Upper lobe of left lung (tissue), 6 donors: ENCODE measurements at regions not wholly inside any gene's neighbourhood (a gene's known extent, or its start where the extent isn't known, plus 50 kb on each side); places are given as distances from the start of the nearest gene placed in this dataset.

ENCODE experiments used
- ATAC-seq, 2 donors: fragments of 200-7000 bp; cut with Tn5 transposase; one replicate each; pipeline ENCODE4 v1.9.1; 2022; ENCODE audit warnings: mild to moderate bottlenecking in 2 of 2, moderate library complexity in 2 of 2; ENCODE audit not compliant: low FRiP score in 2 of 2
- DNase-seq, 2 donors: peaks; one replicate each; pipeline ENCODE4 v3.0.0-alpha.2; 2019 to 2020
- H3K27ac ChIP-seq, 4 donors: fragments of 200-600 bp; sonication (generic); one replicate each; pipeline ENCODE4 v1.5.1; 2016 to 2019
- H3K27me3 ChIP-seq, 4 donors: fragments of 200-600 bp; sonication (generic); one replicate each; pipeline ENCODE4 v1.5.1; 2017 to 2019
- H3K36me3 ChIP-seq, 4 donors: fragments of 200-600 bp; sonication (generic); one replicate each; pipeline ENCODE4 v1.5.1; 2016 to 2019
- H3K4me1 ChIP-seq, 4 donors: fragments of 200-600 bp; sonication (generic); one replicate each; pipeline ENCODE4 v1.5.1; 2018 to 2019
- H3K4me3 ChIP-seq, 4 donors: fragments of 200-600 bp; sonication (generic); one replicate each; pipeline ENCODE4 v1.5.1; 2017 to 2019; ENCODE audit warnings: mild to moderate bottlenecking in 2 of 4, moderate library complexity in 1 of 4
- H3K9me3 ChIP-seq, 4 donors: fragments of 200-600 bp; sonication (generic); one replicate each; pipeline ENCODE4 v1.5.1; 2018 to 2019
- CTCF ChIP-seq, 6 experiments: fragments of 450-650 bp in 4 of 6; fragments of 200-600 bp in 2 of 6; sonication (generic) in 2 of 6; IDR thresholded peaks; one replicate each; pipeline ENCODE4 v1.5.1; 2016 to 2019; ENCODE audit warnings: antibody characterized with exemption in 6 of 6
- EP300 ChIP-seq, 4 donors: sonication (generic); formaldehyde crosslinking; IDR thresholded peaks; one replicate each; pipeline ENCODE4 v1.5.1; 2017; ENCODE audit warnings: antibody characterized with exemption in 4 of 4, control low read depth in 2 of 4
- POLR2A ChIP-seq, 4 donors: fragments of 450-650 bp; IDR thresholded peaks; one replicate each; pipeline ENCODE4 v1.5.1; 2016 to 2017; ENCODE audit warnings: antibody characterized with exemption in 4 of 4, mild to moderate bottlenecking in 2 of 4
- POLR2AphosphoS5 ChIP-seq, 2 donors: sonication (generic); formaldehyde crosslinking; IDR thresholded peaks; one replicate each; pipeline ENCODE4 v1.5.1; 2017; ENCODE audit warnings: antibody characterized with exemption in 2 of 2
- WGBS, 2 donors: methylation state at CpG; one replicate each; pipeline ENCODE4 v1.1.5; 2017 to 2018; 5-methylcytosine and 5-hydroxymethylcytosine counted together
- donor health status: DM: no; HTN: no; CAD: no; lungs with moderate emphysema.
- donor health status: DM: no; HTN: yes; CAD: no; lungs with severe emphysema.

GRCh38 chr3:181896605-181897004 is 184.9 kb downstream of the SOX2 start:
- WGBS, 2 donors, result 85 to 88% methylated on average over 2 of the region's 2 CpGs
- H3K27ac ChIP-seq, result no peak overlapping the region
- no peak overlapping the region for H3K4me3 ChIP-seq
- no peaks in the 10 kb centered on the region for H3K9me3 ChIP-seq
- no peaks in the 10 kb centered on the region for H3K36me3 ChIP-seq
- no peaks in the 10 kb centered on the region for H3K27me3 ChIP-seq
- no peaks in the 10 kb centered on the region for H3K4me1 ChIP-seq
- ATAC-seq (no peak), DNase-seq (no peak)
- TF ChIP-seq CTCF (IDR thresholded peaks at IDR 0.05) (no peak), POLR2AphosphoS5 (IDR thresholded peaks at IDR 0.05) (no peak), POLR2A (IDR thresholded peaks at IDR 0.05) (no peak), EP300 (IDR thresholded peaks at IDR 0.05) (no peak)

- ATAC-seq (no peak), DNase-seq (no peak)
- TF ChIP-seq POLR2A (IDR thresholded peaks at IDR 0.05), result no peak
- TF ChIP-seq POLR2AphosphoS5 (IDR thresholded peaks at IDR 0.05), result no peak
- TF ChIP-seq EP300 (IDR thresholded peaks at IDR 0.05), result no peak
- TF ChIP-seq CTCF (IDR thresholded peaks at IDR 0.05), result no peak
- no peak overlapping the region for H3K27ac ChIP-seq
- WGBS, 2 donors, result 79 to 94% methylated on average over 1 of the region's 1 CpG
- no peaks in the 10 kb centered on the region for H3K36me3 ChIP-seq
- H3K4me1 ChIP-seq, result no peaks in the 10 kb centered on the region
- H3K27me3 ChIP-seq, result no peaks in the 10 kb centered on the region
- H3K9me3 ChIP-seq, result no peaks in the 10 kb centered on the region
- H3K4me3 ChIP-seq, result no peak overlapping the region
These were observed 188.0 kb downstream of the SOX2 start for GRCh38 chr3:181899702-181900101.

GRCh38 chr3:181901626-181902025 is 189.9 kb downstream of the SOX2 start:
- 63 to 65% methylated on average over 3 of the region's 3 CpGs for WGBS, 2 donors
- no peaks in the 10 kb centered on the region for H3K36me3 ChIP-seq
- TF ChIP-seq POLR2AphosphoS5 (IDR thresholded peaks at IDR 0.05) (no peak), POLR2A (IDR thresholded peaks at IDR 0.05) (no peak), CTCF (IDR thresholded peaks at IDR 0.05) (no peak), EP300 (IDR thresholded peaks at IDR 0.05) (no peak)
- ATAC-seq, result no peak
- DNase-seq, result no peak
- no peaks in the 10 kb centered on the region for H3K27me3 ChIP-seq
- H3K4me1 ChIP-seq, result no peaks in the 10 kb centered on the region
- H3K27ac ChIP-seq, result no peak overlapping the region
- H3K9me3 ChIP-seq, result no peaks in the 10 kb centered on the region
- H3K4me3 ChIP-seq, result no peak overlapping the region

- H3K4me3 ChIP-seq, result no peak overlapping the region
- TF ChIP-seq POLR2A (IDR thresholded peaks at IDR 0.05), result no peak
- TF ChIP-seq CTCF (IDR thresholded peaks at IDR 0.05), result no peak
- no peak for TF ChIP-seq EP300 (IDR thresholded peaks at IDR 0.05)
- TF ChIP-seq POLR2AphosphoS5 (IDR thresholded peaks at IDR 0.05), result no peak
- H3K27ac ChIP-seq, result no peak overlapping the region
- ATAC-seq, result no peak
- no peaks in the 10 kb centered on the region for H3K9me3 ChIP-seq
- H3K27me3 ChIP-seq, result no peaks in the 10 kb centered on the region
- WGBS, 2 donors, result 48 to 57% methylated on average over 3 of the region's 3 CpGs
- no peaks in the 10 kb centered on the region for H3K36me3 ChIP-seq
- H3K4me1 ChIP-seq, result no peaks in the 10 kb centered on the region
- no peak for DNase-seq
These were observed 194.6 kb downstream of the SOX2 start for GRCh38 chr3:181906338-181906737.

- TF ChIP-seq EP300 (IDR thresholded peaks at IDR 0.05), result no peak
- no peak for TF ChIP-seq POLR2AphosphoS5 (IDR thresholded peaks at IDR 0.05)
- no peak for TF ChIP-seq POLR2A (IDR thresholded peaks at IDR 0.05)
- TF ChIP-seq CTCF (IDR thresholded peaks at IDR 0.05), result no peak
- Histone ChIP-seq H3K36me3 (no peaks in the 10 kb centered on the region), H3K27ac (no peak overlapping the region), H3K4me1 (no peaks in the 10 kb centered on the region), H3K9me3 (no peaks in the 10 kb centered on the region), H3K27me3 (no peaks in the 10 kb centered on the region), H3K4me3 (no peak overlapping the region)
- 88 to 90% methylated on average over 2 of the region's 2 CpGs for WGBS, 2 donors
- ATAC-seq (no peak), DNase-seq (no peak)
These were observed 197.5 kb downstream of the SOX2 start for GRCh38 chr3:181909241-181909640.
